GM23338 (cell line): ENCODE measurements at regions not wholly inside any gene's neighbourhood (a gene's known extent, or its start where the extent isn't known, plus 50 kb on each side); places are given as distances from the start of the nearest gene placed in this dataset.
"Not testable (repeated sequence)": the region's sequence is repeated elsewhere in the genome, so short reads cannot be mapped to it uniquely, and the experiment has no call there.

Source experiments
- CREB1 ChIP-seq: fragments of 250-450 bp; sonication (Bioruptor Pico); IDR thresholded peaks from 2 replicates; pipeline ENCODE4 v1.5.0; 2020; ENCODE audit warnings: low read depth, mild to moderate bottlenecking, moderate library complexity
- EZH2 ChIP-seq: fragments of 200-600 bp; sonication (generic); IDR thresholded peaks from one replicate; pipeline ENCODE4 v1.8.0; 2017; ENCODE audit warnings: antibody characterized with exemption, mild to moderate bottlenecking, low read depth; ENCODE audit not compliant: unreplicated experiment
- EZH2phosphoT487 ChIP-seq: fragments of 200-600 bp; sonication (generic); IDR thresholded peaks from one replicate; pipeline ENCODE4 v1.8.1; 2018; ENCODE audit warnings: antibody characterized with exemption; ENCODE audit not compliant: unreplicated experiment
- JUNB ChIP-seq: IDR thresholded peaks from one replicate; pipeline ENCODE4 v1.6.1; 2016; ENCODE audit warnings: antibody characterized with exemption; ENCODE audit not compliant: unreplicated experiment
- POLR2AphosphoS5 ChIP-seq: IDR thresholded peaks from 2 replicates; pipeline ENCODE4 v1.6.1; 2016; ENCODE audit warnings: antibody characterized with exemption, low read depth
- TF ChIP-seq, protein P1 (sequence below), 2 experiments: fragments of 200-600 bp in 1 of 2; sonication (generic) in 1 of 2; conservative IDR thresholded peaks; 2 replicates each; pipeline versions ENCODE4 v1.5.1 to v1.6.1; 2016 to 2017; ENCODE audit warnings: antibody characterized with exemption in 2 of 2, low read depth in 2 of 2, mild to moderate bottlenecking in 2 of 2, moderate library complexity in 1 of 2

DNA sequence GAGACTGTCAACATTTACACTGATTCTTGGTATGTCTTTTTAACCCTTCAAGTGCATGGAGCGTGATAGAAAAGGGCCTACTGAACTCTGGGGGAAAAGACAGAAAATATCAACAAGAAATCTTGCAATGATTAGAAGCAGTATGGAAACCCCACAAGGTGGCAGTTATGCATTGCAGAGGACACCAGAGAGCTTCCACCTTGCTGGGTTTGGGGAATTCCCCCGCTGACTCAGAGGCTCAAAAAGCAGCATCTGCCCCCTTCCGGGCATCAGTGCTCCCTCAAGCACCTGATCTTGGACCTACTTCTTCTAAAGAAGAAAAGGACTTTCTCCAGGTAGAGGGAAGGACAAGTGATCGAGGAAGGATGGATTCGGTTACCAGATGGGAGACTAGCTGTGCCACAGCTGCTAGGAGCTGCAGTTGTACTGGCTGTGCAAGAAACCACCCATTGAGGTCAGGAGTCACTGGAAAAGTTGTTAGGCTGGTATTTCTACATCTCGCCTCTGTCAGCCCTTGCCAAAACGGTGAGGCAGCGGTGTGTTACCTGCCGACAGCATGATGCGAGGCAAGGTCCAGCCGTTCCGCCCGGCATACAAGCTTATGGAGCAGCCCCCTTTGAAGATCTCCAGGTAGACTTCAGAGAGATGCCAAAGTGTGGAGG lies 102.8 kb upstream of the OSBPL11 start:
- TF ChIP-seq POLR2AphosphoS5; EZH2phosphoT487; CREB1 (CRISPR knock-in tag); JUNB; EZH2: not testable (repeated sequence)
- TF ChIP-seq, protein P1, sequence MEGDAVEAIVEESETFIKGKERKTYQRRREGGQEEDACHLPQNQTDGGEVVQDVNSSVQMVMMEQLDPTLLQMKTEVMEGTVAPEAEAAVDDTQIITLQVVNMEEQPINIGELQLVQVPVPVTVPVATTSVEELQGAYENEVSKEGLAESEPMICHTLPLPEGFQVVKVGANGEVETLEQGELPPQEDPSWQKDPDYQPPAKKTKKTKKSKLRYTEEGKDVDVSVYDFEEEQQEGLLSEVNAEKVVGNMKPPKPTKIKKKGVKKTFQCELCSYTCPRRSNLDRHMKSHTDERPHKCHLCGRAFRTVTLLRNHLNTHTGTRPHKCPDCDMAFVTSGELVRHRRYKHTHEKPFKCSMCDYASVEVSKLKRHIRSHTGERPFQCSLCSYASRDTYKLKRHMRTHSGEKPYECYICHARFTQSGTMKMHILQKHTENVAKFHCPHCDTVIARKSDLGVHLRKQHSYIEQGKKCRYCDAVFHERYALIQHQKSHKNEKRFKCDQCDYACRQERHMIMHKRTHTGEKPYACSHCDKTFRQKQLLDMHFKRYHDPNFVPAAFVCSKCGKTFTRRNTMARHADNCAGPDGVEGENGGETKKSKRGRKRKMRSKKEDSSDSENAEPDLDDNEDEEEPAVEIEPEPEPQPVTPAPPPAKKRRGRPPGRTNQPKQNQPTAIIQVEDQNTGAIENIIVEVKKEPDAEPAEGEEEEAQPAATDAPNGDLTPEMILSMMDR (conservative IDR thresholded peaks at IDR 0.05; ENCODE audit: low read depth in 2 of 2), result peak in 1 of 2 experiments; percentile 16; a peak in 1 of 4 replicates
